Karpas-422 (cell line): ENCODE measurements at regions not wholly inside any gene's neighbourhood (a gene's known extent, or its start where the extent isn't known, plus 50 kb on each side); places are given as distances from the start of the nearest gene placed in this dataset.
"Not testable (repeated sequence)": the region's sequence is repeated elsewhere in the genome, so short reads cannot be mapped to it uniquely, and the experiment has no call there.

ENCODE experiments used
- DNase-seq: peaks from one replicate; pipeline ENCODE4 v3.0.0-alpha.2; 2015
- H2AFZ ChIP-seq: fragments of 200-600 bp; sonication (generic); 2 replicates; pipeline ENCODE4 v1.6.1; 2014; ENCODE audit warnings: antibody characterized with exemption, low read length, mixed read lengths
- H3K27ac ChIP-seq: fragments of 200-600 bp; sonication (generic); 2 replicates; pipeline ENCODE4 v1.5.1; 2014; ENCODE audit warnings: mild to moderate bottlenecking, low read length, moderate library complexity
- H3K27me3 ChIP-seq: fragments of 200-600 bp; sonication (generic); 2 replicates; pipeline ENCODE4 v1.6.1; 2014; ENCODE audit warnings: low read length, mixed read lengths
- H3K36me3 ChIP-seq: fragments of 200-600 bp; sonication (generic); 2 replicates; pipeline ENCODE4 v1.6.1; 2014; ENCODE audit warnings: low read length, mixed read lengths; ENCODE audit not compliant: insufficient read depth
- H3K4me1 ChIP-seq: fragments of 200-600 bp; sonication (generic); 2 replicates; pipeline ENCODE4 v1.6.1; 2014; ENCODE audit warnings: mild to moderate bottlenecking, low read length, mixed read lengths
- H3K4me2 ChIP-seq: fragments of 200-600 bp; sonication (generic); 2 replicates; pipeline ENCODE4 v1.6.1; 2014; ENCODE audit warnings: low read length, low read depth, mild to moderate bottlenecking; ENCODE audit not compliant: poor library complexity, severe bottlenecking
- H3K4me3 ChIP-seq: fragments of 200-600 bp; sonication (generic); 2 replicates; pipeline ENCODE4 v1.5.1; 2014; ENCODE audit warnings: mild to moderate bottlenecking, antibody characterized with exemption, low read length, mixed read lengths
- H3K79me2 ChIP-seq: fragments of 200-600 bp; sonication (generic); 2 replicates; pipeline ENCODE4 v1.6.1; 2014; ENCODE audit warnings: mild to moderate bottlenecking, low read length, mixed read lengths
- H3K9ac ChIP-seq: fragments of 200-600 bp; sonication (generic); 2 replicates; pipeline ENCODE4 v1.6.0; 2014; ENCODE audit warnings: low read length
- H3K9me2 ChIP-seq: fragments of 200-600 bp; sonication (generic), shearing (Covaris generic); replicated peaks from 2 replicates; pipeline ENCODE4 v1.6.0; 2014; ENCODE audit warnings: mild to moderate bottlenecking, low read length, moderate library complexity; ENCODE audit not compliant: insufficient read depth
- H3K9me3 ChIP-seq: fragments of 300-700, 200-600 bp; sonication (generic); 2 replicates; pipeline ENCODE4 v1.6.1; 2014; ENCODE audit warnings: low read length, mixed read lengths
- H4K20me1 ChIP-seq: fragments of 200-600 bp; sonication (generic); 2 replicates; pipeline ENCODE4 v1.6.1; 2014; ENCODE audit warnings: mild to moderate bottlenecking, antibody characterized with exemption, low read length, low read depth; ENCODE audit not compliant: insufficient read depth

DNA sequence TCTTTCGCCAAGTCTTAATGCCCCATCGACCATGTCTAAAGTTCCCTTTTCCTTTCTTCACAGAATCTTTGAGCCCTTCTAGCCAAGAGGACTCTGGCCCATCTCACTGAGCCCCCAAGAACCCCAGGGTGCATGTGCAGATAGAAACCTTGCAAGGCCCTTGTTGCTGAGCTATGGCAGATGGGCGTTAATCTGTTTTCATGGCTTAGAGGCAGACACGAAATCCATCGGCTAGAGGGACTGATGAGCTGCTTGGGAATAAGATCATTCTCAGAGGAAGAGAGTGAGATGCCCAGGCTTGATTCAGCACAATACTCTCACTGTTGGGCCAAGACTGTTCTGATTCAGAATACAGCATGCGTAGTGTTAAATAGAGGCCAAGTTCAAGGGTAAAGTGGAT lies 262.5 kb upstream of the C9orf72 start:
- Histone ChIP-seq H3K9me3 (no peaks in the 10 kb centered on the region), H3K9ac (no peak overlapping the region), H3K4me3 (no peak overlapping the region), H3K27me3 (no peaks in the 10 kb centered on the region), H2AFZ (no peak overlapping the region), H3K79me2 (no peaks in the 10 kb centered on the region), H3K4me1 (no peaks in the 10 kb centered on the region), H3K27ac (no peak overlapping the region), H3K9me2 (no peaks in the 10 kb centered on the region), H4K20me1 (no peaks in the 10 kb centered on the region), H3K36me3 (no peaks in the 10 kb centered on the region), H3K4me2 (no peak overlapping the region)
- no peak for DNase-seq

DNA sequence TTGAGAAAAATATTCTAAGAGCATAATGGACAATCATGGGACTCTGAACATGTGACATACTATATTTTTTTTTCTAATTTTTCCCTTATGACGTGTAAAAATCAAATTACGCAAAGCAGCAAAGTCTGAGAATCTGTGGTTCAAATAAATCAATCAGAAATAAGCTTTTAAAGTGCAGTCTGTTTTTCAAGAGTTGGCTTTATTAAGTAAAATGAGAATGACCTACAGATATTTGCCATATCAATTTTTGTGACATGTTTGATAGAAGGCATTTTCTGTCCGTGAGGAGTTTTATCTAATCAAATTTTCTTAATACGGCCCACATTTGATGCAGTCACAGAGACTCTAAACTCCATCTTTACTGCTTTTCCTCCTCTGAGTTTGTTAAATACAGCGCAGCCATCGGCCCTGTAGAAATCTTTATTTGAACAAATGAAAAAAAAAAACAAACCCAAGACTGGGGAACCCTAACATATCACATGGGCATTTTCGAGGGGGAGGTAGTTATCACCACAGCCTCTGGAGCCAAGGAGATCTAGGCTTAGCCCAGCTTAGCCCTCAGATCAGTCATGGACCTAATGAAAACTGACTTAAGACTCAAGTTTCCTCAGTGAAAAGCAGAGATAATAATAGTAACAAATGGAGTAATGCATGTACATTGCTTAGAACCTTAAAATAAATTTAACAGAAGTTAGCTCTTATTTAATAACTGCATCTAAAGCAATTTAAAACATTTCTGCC lies 263.6 kb upstream of the C9orf72 start:
- no peak for DNase-seq
- no peaks in the 10 kb centered on the region for H3K27me3 ChIP-seq

DNA sequence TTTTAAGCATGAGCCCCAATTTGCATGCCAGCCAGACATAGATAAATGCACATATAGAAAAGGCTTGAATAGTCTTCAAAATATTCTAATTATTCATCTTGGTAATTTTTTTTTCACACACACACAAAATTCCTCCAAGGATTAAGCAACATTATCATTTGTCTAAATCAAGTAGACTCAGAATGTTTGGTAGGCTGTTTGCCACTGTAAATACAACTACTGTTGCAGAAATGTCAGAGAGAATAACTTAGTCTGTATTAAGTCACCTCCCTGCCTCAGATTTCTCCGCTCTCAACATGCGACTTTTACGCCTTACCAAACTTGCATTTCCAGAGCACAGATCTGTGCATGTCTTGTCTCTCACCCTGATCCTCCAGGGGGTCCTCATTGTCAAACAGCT lies 265.6 kb upstream of the C9orf72 start:
- H3K4me2 ChIP-seq: no peak overlapping the region
- no peaks in the 10 kb centered on the region for H4K20me1 ChIP-seq
- H3K79me2 ChIP-seq: no peaks in the 10 kb centered on the region
- H2AFZ ChIP-seq: no peak overlapping the region
- no peaks in the 10 kb centered on the region for H3K27me3 ChIP-seq
- no peak for DNase-seq
- no peak overlapping the region for H3K4me3 ChIP-seq
- no peak overlapping the region for H3K9ac ChIP-seq
- H3K36me3 ChIP-seq: no peaks in the 10 kb centered on the region
- no peaks in the 10 kb centered on the region for H3K9me2 ChIP-seq
- H3K4me1 ChIP-seq: no peaks in the 10 kb centered on the region
- H3K27ac ChIP-seq: no peak overlapping the region
- no peaks in the 10 kb centered on the region for H3K9me3 ChIP-seq

More for the DNA sequence above, 263.6 kb upstream of the C9orf72 start:
- Histone ChIP-seq H4K20me1 (no peaks in the 10 kb centered on the region), H3K36me3 (no peaks in the 10 kb centered on the region), H3K4me2 (no peak overlapping the region), H3K27ac (no peak overlapping the region), H3K4me1 (no peaks in the 10 kb centered on the region), H3K9ac (no peak overlapping the region), H3K9me3 (no peaks in the 10 kb centered on the region), H3K9me2 (no peaks in the 10 kb centered on the region), H2AFZ (no peak overlapping the region), H3K79me2 (no peaks in the 10 kb centered on the region), H3K4me3 (no peak overlapping the region)

DNA sequence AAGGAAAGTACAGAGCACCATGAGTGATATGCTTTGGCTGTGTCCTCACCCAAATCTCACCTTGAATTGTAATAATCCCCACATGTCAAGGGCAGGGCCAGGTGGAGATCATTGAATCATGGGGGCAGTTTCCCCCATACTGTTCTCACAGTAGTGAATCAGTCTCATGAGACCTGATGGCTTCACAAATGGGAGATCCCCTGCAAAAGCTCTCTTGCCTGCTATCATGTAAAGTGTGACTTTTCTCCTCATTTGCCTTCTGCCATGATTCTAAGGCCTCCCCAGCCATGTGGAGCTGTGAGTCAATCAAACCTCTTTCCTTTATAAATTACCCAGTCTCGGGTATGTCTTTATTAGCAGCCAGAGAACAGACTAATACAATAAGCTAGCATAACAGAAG lies 266.5 kb upstream of the C9orf72 start:
- H3K27me3 ChIP-seq, H3K4me2 ChIP-seq, H3K27ac ChIP-seq, H3K4me3 ChIP-seq, H3K36me3 ChIP-seq, H3K9me3 ChIP-seq, DNase-seq, H3K4me1 ChIP-seq, H2AFZ ChIP-seq, H3K9me2 ChIP-seq, H3K79me2 ChIP-seq, H3K9ac ChIP-seq, H4K20me1 ChIP-seq: not testable (repeated sequence)

DNA sequence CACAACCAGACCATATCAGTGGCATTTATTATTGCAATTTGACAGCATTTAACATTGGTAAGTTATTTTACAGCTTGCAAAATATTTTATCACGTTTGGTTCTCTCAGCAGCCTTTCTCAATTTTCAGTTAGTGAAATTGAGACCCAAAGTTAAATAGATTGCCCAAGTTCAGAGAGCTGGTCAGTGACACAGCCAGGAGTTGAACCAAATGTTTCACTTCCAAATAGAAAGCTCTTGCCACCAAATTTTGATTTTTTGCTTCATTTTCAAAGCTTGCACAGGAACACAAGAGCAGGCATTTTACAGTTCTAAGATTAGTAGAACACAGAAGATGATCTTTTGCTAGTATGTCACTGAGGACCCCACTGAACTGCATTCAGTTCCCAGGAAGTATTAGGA lies 271.5 kb upstream of the C9orf72 start:
- no peaks in the 10 kb centered on the region for H3K4me1 ChIP-seq
- no peak for DNase-seq
- H3K27me3 ChIP-seq: no peaks in the 10 kb centered on the region
- no peaks in the 10 kb centered on the region for H3K36me3 ChIP-seq
- no peaks in the 10 kb centered on the region for H4K20me1 ChIP-seq
- no peak overlapping the region for H3K4me3 ChIP-seq
- H2AFZ ChIP-seq: no peak overlapping the region
- H3K4me2 ChIP-seq: no peak overlapping the region
- H3K9ac ChIP-seq: no peak overlapping the region
- no peaks in the 10 kb centered on the region for H3K79me2 ChIP-seq
- H3K9me2 ChIP-seq: no peaks in the 10 kb centered on the region
- no peak overlapping the region for H3K27ac ChIP-seq
- H3K9me3 ChIP-seq: no peaks in the 10 kb centered on the region

DNA sequence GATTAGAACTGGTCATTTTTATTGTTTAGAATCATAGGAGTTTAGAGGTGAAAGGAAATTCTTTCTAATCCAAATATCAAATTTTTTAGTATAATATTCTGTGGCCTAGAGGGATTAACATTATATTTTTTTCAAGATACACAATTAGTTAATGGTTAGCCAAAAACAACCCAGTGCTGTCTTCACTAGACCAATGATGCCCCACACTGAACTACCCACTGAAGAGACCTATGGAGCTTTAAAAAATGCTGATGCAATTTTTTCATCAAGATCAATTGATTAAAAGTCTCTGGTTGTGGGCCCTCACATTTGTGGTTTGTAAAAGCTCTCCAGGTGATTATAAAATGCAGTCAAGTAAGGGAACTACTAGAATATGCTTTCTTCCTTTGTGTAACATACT lies 274.1 kb upstream of the C9orf72 start:
- no peaks in the 10 kb centered on the region for H3K79me2 ChIP-seq
- no peaks in the 10 kb centered on the region for H4K20me1 ChIP-seq
- H2AFZ ChIP-seq: no peak overlapping the region
- no peak for DNase-seq
- no peaks in the 10 kb centered on the region for H3K4me1 ChIP-seq
- H3K36me3 ChIP-seq: no peaks in the 10 kb centered on the region
- H3K27me3 ChIP-seq: no peaks in the 10 kb centered on the region
- no peak overlapping the region for H3K4me2 ChIP-seq
- H3K9me3 ChIP-seq: no peaks in the 10 kb centered on the region
- no peaks in the 10 kb centered on the region for H3K9me2 ChIP-seq
- no peak overlapping the region for H3K4me3 ChIP-seq
- no peak overlapping the region for H3K27ac ChIP-seq
- no peak overlapping the region for H3K9ac ChIP-seq

DNA sequence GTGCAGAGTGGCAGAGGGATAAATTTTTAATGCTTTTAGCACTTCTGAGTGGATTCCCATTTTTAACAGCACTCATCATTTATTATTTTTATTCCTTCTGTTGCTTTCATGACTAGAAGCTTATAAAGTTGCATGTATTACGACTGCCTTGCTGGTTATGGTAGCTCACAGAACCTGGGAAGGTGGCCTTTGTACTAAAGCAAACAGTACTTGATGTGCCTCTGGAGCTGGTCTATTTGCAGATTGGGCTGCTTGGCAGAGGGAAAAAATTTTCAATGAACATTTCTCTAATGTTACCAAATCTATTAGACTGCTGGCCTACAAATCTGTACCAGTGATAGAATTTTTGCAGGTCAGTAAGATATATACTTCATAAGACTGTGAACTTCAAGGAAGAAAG lies 274.5 kb upstream of the C9orf72 start:
- Histone ChIP-seq H3K27ac (no peak overlapping the region), H3K9ac (no peak overlapping the region), H3K4me3 (no peak overlapping the region), H3K9me2 (no peaks in the 10 kb centered on the region), H4K20me1 (no peaks in the 10 kb centered on the region), H3K36me3 (no peaks in the 10 kb centered on the region), H3K4me2 (no peak overlapping the region), H3K4me1 (no peaks in the 10 kb centered on the region), H3K9me3 (no peaks in the 10 kb centered on the region), H2AFZ (no peak overlapping the region), H3K27me3 (no peaks in the 10 kb centered on the region), H3K79me2 (no peaks in the 10 kb centered on the region)
- no peak for DNase-seq

DNA sequence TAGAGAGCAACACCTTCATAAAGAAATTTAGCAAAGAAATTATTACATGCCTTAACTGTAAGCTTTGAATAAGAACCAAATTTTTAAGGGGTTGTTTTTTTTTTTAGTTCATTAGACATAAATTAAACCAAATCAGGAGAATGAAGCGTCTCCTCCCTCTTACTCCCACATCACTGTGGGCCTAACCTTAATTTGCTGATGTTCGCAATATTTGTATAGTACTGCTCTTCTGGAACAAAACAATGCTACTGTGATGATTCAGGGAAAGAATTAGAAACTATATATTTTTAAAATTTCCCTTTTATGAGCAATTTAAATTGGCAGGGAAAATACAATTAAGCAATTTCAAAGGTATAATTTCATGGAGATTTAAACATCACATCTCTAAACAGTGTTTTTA lies 275.0 kb upstream of the C9orf72 start:
- Histone ChIP-seq H3K4me2 (no peak overlapping the region), H2AFZ (no peak overlapping the region), H3K79me2 (no peaks in the 10 kb centered on the region), H3K27ac (no peak overlapping the region), H3K9me3 (no peaks in the 10 kb centered on the region), H3K4me1 (no peaks in the 10 kb centered on the region), H3K9me2 (no peaks in the 10 kb centered on the region), H3K27me3 (no peaks in the 10 kb centered on the region), H3K9ac (no peak overlapping the region), H3K4me3 (no peak overlapping the region), H3K36me3 (no peaks in the 10 kb centered on the region), H4K20me1 (no peaks in the 10 kb centered on the region)
- no peak for DNase-seq

DNA sequence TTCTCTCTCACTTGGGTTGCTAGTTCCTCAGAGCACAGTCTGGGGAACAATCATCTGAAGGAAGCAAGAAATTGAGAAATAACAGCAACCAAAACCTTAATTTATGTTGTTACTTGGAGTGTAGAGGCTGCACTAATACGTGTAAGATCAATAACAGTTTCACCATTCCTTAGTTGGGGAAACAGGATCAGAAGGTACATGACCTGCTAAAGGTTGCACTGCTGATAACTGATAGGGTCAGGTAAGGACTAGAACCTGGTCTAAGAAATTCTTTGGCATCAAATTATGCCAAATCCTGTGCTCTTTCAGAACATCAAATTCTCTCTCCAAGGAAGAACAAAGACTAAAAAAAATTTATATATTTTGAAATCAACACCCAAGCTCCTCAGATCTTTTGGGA lies 278.6 kb upstream of the C9orf72 start:
- H3K9me2 ChIP-seq: no peaks in the 10 kb centered on the region
- H3K36me3 ChIP-seq: no peaks in the 10 kb centered on the region
- no peak overlapping the region for H3K9ac ChIP-seq
- H3K4me2 ChIP-seq: no peak overlapping the region
- H3K79me2 ChIP-seq: no peaks in the 10 kb centered on the region
- H3K27ac ChIP-seq: no peak overlapping the region
- no peak overlapping the region for H3K4me3 ChIP-seq
- no peaks in the 10 kb centered on the region for H3K9me3 ChIP-seq
- H2AFZ ChIP-seq: no peak overlapping the region
- H3K4me1 ChIP-seq: no peaks in the 10 kb centered on the region
- H3K27me3 ChIP-seq: no peaks in the 10 kb centered on the region
- H4K20me1 ChIP-seq: no peaks in the 10 kb centered on the region
- no peak for DNase-seq
